ENCODE measurements at regions not wholly inside any gene's neighbourhood (a gene's known extent, or its start where the extent isn't known, plus 50 kb on each side); places are given as distances from the start of the nearest gene placed in this dataset.

DNA sequence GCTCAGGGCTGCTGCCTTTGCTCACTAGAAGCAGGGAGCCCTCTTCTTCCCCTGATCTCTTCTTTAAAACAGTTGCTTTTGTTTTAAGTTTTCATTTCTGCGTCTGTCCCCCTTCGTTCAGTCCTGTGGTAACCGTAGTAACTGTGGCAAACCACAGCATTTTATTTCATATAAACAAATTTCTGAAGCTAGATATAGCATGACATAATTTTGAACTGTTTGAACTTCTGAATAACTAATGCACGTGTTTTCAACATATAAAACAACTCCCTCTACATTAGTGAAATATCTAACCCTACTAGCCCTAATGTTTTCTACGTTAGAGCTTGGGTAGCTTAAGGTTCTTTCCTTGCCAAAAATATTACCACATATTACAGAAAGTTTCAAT, 104.6 kb downstream of the DISP1 start:
- TF ChIP-seq, protein P1, sequence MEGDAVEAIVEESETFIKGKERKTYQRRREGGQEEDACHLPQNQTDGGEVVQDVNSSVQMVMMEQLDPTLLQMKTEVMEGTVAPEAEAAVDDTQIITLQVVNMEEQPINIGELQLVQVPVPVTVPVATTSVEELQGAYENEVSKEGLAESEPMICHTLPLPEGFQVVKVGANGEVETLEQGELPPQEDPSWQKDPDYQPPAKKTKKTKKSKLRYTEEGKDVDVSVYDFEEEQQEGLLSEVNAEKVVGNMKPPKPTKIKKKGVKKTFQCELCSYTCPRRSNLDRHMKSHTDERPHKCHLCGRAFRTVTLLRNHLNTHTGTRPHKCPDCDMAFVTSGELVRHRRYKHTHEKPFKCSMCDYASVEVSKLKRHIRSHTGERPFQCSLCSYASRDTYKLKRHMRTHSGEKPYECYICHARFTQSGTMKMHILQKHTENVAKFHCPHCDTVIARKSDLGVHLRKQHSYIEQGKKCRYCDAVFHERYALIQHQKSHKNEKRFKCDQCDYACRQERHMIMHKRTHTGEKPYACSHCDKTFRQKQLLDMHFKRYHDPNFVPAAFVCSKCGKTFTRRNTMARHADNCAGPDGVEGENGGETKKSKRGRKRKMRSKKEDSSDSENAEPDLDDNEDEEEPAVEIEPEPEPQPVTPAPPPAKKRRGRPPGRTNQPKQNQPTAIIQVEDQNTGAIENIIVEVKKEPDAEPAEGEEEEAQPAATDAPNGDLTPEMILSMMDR (IDR thresholded peaks at IDR 0.05): no peak
- TF ChIP-seq POLR2A (IDR thresholded peaks at IDR 0.05): no peak

Measured in testis (tissue), 2 donors.